CD4-positive, alpha-beta T cell treated with Interleukin-21 for 1 hour (primary cell): ENCODE measurements at regions not wholly inside any gene's neighbourhood (a gene's known extent, or its start where the extent isn't known, plus 50 kb on each side); places are given as distances from the start of the nearest gene placed in this dataset.

Source experiments
- DNase-seq: peaks from one replicate; pipeline ENCODE4 v3.0.0-alpha.2; 2020

DNA sequence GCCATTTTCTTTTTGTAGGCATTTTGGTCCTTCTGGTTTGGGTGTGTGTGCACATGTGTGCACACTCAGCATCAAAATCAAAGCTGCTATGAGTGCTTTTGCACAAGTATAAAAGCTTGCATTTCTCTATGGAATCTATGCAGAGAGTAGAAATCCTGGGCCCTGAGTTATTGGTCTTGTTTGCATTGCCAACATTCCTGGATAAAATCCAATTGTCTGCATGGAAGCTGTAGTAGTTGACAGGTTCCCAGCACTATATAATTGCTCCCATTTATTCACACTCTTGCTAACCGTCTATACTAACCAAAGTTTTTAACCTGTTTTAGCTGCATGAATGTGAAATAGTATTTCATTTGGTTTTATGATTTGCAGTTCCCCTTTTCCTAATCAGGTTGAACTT lies 277.0 kb downstream of the FOXA2 start:
- no peak for DNase-seq

DNA sequence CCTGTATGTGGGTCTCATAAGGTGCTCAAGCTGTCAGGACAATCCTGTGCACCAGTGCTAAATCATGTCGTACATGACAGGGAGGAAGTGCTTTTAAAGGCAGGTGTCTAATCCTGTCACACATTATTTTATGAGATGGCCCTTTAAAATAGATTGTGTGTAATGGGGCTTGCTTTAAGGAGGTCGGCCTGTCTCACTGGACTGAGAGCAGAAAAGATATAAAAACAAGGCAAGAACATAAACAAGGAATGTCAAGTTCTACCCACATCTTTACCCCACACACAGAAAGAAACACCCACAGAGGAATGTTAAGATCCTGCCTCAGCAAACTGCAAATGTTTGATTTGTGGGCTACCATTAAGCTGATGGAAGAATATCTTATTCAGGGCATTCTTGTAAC lies 279.0 kb downstream of the FOXA2 start:
- no peak for DNase-seq

DNA sequence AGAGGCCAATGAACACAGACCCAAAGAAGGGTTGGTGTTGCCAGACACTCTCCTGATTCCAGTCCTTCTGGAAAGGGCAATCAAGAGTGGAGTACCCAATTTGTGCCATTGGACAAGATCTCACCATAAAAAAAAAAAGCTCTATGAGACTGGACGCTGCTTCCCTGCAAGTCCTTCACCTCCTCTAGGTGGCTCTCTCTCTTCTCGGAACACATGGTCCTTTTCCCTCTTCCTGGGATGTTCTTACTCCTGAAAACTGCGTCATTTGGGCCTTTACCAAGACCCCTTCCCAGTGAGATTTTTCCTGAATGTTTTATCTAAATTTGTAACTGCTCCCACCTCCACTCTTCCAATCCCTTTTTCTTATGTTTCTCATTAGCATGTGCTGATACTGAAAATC lies 280.8 kb downstream of the FOXA2 start:
- DNase-seq: no peak

DNA sequence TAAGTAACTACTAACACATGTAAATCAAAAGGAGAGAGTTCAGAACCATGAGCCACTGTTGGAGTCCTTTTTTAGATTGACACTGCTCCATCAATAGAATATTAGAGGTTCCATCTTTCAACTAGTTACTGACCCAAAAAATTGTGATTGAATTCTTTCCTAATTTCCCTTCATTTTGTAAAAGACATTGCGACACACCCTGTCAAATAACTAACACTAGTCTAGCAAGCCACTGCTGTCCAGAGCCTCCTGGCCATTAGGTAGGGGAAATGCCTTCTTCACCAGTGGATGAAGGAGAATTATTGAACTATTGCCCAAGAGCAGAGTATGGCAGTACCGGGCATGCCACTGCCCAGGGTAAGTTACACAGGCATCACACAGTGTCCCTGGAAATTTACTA lies 282.3 kb downstream of the FOXA2 start:
- no peak for DNase-seq

DNA sequence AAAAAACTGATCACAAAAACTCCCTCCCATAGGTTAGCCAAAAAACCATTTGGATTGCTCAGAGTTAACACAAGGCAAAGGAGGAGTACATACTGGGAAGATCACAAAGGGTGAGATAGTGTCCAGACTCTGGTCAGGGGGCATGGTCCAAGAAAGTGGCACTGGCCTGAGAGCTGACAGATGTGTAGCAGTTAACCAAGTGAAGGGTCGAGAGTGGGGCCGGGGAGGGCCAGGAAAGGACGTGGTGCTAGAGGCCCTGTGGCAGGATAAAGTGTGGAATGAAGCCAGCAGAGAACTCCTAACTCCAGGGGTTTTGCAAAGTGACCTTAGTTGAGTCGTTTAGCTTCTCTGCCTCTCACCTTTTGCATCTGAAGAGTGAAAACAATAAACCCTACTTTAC lies 290.5 kb downstream of the FOXA2 start:
- DNase-seq: no peak

DNA sequence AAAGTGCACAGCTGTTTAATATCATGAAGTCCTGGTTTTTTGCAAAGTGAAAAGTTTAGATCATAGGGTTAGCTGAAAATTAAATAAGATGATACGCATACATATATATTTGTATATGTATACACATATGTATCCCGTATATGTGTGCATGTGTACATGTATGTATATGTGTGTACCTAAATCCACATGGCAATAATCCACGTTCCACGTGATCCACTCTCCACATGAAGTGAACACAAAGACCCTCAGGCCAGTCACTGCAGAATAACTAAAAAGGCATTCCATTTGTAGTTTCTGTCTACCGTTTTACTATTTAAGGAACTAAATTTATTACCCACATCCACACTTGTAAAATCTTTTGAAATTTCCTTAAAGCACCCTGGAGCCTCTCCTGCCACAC lies 294.9 kb downstream of the FOXA2 start:
- DNase-seq: no peak

DNA sequence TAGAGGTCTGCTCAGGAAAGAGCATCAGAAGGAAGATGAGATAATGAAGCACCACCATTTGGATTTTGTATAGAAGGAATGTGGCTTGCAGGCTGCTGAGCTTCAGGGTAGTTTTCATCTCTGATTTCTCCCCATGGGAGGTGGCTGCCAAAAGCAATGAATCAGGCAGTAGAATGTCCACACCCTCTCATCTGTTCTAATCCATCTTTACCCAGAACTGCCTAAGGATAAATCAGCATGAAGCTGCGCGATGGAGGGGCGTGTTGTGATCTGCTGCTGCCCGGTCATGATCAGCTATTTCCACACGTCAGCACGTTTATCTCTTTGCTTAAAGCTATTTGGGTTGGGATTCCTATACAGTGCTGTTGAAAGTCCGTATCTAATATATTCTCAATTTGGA lies 295.4 kb downstream of the FOXA2 start:
- no peak for DNase-seq

DNA sequence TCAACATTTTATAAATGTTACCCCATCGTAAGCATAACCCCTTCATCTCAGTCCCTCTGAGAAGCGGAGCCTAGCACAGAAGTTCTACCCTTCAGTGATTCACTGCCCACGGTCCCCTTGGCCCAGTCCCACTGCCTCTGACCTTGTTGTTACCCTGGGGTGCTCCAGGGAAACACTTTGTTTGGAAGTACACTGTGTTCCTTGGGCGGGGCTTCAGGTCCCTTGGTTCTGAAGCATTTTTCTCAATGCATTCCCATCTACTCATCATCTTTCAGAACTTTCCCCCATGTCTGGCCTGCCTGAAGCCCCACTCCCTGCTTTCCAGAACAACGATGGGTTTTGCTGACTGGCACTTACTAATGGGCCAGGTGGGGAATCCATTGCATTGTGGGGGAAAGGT lies 296.2 kb downstream of the FOXA2 start:
- DNase-seq: no peak

DNA sequence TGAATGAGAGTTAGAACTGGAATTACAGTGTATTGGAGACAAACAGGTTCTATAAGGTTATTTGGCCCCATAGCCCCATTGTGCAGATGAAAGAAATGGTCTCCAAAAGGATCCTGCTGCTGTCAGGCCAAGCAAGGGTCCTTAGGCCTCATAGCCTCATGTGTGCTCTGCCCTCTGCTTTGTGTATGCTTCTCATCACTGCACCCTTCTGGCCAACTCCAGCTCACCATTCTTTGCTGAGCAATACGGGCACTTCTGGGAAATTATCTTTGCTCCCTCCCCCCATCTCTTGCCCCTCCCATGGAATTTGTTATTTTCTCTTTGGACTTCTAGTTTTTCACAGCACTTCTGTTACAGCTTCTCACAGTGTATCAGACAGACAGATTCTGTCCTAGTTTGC lies 298.8 kb downstream of the FOXA2 start:
- no peak for DNase-seq

DNA sequence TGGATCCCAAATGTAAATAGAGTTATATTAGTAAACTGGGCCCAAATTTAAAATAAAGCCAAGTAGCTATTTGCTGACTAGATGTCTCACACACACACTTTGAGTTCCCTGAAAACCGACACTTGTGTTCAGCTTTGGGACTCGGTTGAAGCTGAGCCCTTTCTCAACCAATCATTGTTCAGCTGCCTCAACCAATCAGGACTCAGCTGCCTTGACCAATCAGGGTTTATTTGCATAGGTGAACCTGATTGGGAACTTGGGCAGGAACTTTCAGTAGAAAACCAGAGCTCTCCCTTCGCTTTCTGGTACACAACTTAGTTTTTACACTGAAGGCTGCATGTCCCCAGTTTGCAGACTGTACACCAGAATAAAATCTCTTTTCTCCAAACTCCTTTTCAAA lies 301.7 kb downstream of the FOXA2 start:
- no peak for DNase-seq

DNA sequence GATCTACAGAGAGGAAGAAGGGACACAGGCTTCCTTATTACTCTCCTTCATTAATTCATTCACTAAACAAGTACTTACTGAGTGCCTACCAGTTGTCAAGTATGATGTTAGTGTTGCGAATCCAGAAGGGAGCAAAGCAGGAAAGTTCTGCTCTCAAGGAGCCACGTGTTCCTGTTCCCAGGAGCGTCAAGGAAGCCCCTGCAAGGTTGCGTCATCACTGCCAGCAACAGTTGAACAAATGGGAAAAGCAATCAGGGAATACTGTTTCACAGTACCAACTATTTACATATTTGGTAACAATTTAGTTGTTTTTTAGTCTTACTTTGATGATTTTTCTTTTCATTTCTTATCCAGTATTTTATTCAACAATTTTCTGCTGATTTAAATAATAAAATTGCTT lies 310.0 kb downstream of the FOXA2 start:
- DNase-seq: no peak

DNA sequence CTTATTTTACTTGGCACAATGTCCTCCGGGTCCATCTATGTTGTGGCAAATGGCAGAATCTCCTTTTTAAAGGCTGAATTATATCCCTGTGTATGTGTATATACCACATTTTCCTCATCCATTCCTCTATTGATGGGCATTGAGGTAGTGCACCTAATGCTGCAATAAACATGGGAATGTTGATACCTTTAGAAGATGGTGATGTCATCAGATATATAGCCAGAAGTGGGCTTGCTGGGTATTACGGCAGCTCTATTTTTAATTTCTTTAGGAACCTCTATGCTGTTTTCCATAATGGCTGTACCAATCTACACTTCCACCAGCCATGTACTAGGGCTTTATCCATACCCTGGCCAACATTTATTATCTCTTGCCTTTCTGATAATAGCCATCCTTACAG lies 315.7 kb downstream of the FOXA2 start:
- DNase-seq: no peak

DNA sequence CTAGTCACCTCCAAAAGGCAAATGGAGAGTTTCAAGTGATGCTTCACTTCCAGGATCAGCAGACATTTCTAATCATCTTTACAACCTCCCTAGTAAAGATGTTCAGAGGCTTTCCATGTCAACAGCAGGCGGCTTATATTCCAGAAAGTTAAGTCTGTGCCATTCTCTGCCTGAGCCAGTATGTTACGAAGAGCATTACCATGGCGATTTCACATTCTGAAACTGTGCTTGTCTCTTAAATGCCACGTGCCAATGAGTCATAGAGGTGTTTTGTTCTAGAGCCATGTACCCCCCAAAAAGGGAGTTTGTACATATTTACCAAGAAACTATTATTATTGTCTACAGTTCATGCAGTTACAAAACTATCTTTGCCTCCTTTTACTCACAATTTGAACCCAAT lies 319.5 kb downstream of the FOXA2 start:
- DNase-seq: no peak

DNA sequence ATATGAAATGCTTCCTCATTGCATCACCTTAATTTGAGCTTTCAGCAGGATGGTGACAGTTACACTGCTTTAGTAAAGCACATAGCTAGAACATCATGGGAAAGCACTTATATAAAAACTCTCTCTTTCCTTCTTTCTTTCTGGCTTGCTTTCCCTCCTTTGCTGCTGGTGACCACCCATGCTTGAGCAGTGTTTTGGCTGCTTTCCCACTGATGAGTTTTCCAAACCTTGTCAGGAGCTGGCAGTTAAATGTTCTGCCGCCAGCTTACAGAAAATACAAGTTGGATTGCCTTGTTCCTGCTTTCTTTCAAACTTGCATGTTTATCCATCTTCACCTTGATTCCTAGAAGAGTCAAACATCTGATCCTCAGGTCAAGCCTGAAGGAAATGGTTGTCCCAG lies 323.9 kb downstream of the FOXA2 start:
- DNase-seq: no peak

DNA sequence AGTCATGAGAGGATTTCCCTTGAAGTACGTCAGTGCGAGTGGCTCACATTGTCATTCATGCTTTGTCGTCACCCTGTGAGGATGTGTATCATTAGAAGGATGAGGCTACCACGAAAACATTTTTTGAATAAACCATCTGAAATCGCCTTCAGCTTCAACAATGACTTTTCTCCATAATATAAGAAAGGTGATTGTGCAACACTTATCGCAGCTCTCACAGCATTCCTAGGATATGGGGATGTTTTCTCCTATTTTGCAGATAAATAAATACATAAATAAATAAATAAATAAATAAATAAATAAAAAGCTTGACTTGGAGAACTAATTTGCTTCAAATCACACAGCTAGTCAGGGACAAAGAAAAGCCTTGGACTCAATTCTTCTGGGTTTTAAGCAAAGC lies 326.5 kb downstream of the FOXA2 start:
- DNase-seq: no peak

DNA sequence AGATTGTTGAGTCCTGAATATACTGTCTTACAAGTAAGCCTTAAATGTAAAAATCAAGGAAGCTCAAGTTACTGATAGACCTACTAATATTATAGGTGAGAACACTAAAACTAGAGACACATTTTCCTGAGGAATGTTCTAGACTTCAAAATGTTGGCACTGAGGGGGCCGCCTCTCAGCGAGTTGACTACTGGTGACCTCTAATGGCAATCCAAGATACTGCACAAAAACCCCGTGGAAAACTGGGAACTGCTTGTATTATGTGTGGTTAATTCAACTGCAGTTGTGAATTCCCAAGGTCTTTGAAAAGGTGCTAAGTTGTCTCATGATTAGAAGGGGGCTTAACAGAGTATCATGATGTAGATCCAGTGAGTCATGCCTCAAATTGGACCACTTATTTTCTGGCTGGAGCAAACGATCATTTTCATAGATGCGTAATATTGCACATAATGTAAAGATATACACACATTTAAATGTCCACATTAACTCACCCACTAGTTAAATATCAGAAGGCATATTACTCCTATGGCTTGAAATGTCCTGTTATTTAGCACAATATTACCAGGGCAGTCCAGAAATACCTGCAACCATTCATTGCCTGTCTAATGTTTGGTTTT lies 336.2 kb downstream of the FOXA2 start:
- DNase-seq: no peak

DNA sequence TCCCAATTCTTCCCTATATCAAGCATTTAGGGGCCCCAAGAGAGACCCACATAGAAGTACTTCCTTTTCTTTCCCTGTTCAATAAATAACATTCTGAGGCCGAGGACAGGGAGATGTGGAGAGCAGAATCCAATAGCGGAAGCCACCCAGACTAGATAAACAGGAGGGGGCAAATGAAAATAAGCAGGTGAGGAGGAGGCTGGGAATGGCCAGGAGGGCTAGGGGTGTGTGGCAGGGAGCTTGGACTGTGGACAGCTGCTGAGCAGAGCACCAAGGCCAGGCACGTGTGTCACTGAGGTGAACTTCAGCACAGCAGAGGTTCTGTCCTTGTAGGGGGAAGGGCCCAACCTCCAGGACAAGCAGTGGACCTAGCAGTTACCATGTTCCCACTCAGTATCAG lies 339.2 kb downstream of the FOXA2 start:
- no peak for DNase-seq

DNA sequence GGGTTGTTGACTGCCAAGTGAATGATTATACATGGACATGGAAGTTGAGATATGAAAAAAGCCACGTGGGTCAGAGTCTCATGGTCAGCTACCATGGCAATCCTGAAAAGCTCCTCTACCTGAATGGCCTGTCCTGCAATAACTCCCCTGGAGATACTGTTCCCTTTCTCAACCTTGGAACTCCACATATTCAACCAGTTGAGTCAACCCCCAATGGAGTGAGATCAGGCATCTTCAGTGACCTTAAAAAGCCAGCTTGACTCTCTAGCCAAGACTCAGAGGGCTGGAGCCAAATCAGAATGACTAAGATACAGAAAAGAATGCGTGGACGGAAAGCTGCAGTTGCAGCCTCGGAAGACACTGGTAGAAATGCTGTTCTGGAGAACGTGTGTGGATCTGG lies 341.3 kb downstream of the FOXA2 start:
- no peak for DNase-seq

DNA sequence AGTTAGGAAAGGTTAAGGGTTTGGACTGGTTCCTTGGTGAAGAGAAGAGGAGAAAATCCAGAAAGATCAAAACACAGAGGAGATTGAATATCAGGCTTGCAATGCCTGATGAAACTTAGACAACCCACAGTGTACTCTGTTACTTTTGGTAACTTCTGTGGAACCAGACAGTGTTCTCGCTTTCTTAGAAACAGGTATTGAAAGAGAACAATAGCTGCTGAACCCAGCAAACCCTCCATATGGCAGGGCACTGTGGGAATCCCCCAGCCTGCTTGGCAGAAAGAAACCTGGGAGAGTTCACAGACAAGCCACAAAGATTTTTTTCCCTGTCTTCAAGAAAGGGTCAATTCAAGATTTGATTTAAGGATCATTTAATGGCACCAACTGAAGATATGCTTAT lies 342.8 kb downstream of the FOXA2 start:
- DNase-seq: no peak

DNA sequence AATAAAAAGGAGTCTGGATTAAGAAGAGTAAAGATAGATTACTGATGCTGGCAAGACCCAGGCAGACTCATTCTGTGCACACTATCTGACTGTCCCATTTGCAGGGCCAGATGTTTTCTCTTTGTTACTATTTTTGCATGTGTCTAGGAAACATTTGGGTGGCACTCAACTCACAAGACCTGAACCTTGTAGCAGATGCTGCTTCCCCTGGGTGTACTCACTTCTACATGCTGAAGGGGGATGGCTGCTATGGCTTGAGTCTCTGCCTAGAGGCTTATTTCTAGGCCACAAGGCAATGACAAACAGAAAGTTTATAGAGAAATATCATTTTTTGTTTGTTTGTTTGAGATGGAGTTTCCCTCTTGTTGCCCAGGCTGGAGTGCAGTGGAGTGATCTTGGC lies 351.4 kb downstream of the FOXA2 start:
- no peak for DNase-seq

DNA sequence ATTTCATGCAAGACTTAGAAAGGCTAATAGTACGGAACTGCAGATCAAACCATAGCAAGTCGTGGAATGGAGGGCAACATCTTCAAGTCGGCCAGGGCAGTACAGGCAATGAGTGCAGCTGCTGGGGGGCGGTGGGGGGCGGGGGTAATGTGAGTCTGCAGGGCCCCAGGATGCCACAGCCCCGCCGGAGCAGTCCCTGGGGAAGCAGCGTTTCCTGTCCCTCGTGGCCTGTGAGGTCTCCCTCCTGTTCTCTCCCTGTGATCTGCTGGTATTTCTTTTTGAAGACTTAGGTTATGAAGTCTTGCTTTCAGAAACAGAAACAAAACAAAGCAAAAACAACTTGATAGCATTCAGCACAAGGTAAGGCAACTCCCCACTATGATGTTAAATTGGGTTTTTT lies 351.9 kb downstream of the FOXA2 start:
- no peak for DNase-seq

DNA sequence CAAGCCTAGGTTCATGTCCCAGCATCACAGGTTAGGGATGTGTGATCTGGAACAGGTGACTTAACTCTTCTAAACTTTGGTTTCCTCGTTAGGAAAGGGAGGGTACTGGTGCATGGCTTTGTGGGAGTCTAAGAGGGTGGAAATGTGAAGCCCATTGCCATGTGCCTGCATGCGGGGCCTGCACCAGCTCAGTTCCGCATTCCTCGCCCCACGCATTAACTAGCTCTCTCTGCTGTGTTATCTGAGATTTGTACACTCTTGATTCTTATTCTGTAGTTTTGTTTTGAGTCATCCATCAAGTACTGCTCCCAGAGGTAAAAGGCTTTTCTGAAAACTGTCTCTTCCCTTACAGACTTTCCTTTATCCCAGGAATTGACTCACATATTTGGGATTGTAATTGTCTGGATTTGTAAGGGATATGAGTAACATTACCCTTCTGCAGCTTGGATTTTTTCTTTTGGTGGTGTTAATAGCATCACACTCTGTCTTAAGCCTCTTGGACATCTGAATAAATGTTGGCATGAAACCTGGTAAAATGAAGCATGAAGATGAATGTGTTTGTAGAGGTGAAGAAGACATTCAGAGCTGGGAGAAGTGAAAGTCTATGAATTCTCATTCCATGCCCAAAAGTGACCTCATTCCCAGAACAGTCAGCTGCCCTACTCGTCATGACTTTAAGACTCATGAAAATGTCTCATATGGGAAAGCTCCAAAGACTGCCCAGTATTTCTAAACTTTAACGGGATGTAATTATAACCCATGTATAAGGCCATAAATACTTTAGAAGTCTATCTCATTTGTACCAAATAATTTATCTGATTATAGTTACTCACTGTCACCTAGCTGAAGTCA lies 357.3 kb downstream of the FOXA2 start:
- DNase-seq: no peak

DNA sequence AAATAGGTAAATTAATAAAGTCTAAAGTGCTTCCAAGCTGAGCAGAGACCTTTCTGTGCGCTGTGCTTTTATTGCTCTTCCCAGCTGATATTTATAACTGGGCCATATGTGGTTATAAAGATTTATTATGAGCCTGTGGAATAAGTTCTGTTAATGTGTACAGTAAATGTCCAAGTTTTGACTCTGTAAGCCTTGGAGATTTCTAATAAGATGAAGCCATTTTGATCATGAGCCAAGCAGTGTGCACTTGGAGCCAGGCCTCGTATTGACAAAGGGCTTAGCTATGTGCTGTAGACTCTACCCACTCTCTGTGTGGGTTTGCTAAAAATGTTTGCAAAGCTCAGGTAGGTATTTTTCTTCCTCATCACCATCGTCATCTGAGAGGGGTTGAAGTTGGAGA lies 361.1 kb downstream of the FOXA2 start:
- no peak for DNase-seq

DNA sequence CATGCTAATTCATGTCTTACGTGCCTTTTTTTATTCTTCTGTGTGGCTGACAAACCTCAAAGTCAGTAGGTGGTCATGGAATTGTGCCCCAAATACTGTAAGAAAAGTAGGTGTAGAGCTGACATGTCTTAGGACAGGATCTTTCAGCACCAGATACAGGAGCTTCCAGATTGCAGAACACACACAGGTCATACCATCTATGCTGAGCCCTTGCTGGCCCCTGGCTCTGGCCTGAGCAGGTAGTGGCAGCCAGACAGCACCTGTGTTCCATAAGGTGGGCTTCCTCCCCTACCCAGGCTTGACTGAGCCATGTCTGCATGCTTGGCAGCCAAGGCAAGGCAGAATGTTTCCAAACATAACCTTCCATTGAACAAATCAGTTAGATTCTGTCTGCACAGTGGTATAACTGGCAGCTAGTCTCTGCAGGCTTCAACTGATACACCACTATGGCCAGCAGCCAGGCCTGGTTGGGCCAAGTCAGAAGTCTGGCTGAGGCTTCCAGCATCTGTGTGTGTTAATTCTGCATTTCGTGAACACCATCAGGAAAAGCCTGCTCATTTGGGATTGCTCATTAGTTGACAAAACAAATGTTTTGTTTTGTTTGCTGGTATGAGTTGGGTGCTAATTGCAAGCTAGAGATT lies 366.5 kb downstream of the FOXA2 start:
- no peak for DNase-seq

DNA sequence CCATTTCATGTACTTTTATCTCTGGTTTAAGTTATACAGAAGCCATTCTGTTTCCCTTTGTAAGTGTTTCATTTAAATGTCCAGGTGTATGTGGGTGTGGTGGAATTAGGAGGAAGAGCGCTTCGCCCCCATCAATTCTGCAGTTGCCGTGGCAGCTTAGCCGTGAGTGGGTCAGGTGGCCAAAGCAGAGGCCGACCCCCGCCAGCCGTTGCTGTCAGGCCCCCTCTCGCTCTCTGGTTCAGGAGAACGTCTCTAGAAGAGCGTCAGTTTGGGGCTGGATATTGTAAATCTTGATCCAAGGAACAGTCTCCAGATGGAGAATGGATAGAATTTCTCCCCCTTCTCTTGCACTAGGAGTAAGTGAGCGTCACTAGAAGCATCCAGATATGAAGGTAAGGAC lies 367.4 kb downstream of the FOXA2 start:
- DNase-seq: no peak
